ENCODE measurements at regions not wholly inside any gene's neighbourhood (a gene's known extent, or its start where the extent isn't known, plus 50 kb on each side); places are given as distances from the start of the nearest gene placed in this dataset.
"Not testable (repeated sequence)": the region's sequence is repeated elsewhere in the genome, so short reads cannot be mapped to it uniquely, and the experiment has no call there.

DNA sequence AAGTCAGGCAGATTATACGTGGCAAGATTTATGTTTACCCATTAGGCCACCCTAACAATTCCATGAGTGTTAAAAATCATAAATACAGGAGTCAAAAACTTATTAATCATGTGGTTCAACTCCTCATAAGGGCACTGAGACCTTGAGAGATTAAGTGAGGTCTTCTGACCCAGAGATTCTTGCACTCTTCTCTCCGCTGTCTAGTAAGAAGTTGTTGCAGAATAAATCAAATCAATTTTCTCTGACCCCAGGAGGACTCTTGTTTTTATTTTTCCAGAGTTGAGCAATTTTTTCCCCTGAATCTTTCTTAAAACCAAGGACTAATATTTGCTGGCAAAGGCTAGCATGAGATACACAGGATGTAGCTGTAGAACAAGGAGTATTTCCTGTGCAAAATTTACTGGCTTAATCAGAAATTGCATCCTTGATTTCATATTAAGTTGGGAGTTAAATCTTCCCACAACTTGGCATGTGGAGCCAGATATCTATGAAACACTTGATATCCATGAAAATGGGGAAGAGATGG, 90.9 kb upstream of the PTHLH start:
- no peak for DNase-seq

DNA sequence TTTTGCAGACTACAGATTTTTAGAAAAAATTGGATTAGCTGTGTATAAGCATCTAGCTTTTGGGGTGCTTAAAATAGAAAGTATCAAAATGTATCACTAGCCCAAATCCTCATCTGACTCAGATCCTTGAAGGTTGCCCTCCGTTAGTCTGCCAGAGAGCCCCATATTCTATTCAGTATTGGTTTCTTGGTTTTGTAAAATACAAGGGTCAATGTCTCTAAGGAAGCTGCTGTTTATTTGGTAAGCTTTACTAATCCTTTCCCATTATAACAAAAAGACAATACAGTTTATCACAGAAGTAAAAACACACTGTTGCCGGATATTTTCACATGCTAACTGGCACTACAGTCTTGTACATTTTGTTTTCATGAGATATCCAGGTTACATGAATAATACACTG, 92.8 kb upstream of the PTHLH start:
- no peak for DNase-seq

DNA sequence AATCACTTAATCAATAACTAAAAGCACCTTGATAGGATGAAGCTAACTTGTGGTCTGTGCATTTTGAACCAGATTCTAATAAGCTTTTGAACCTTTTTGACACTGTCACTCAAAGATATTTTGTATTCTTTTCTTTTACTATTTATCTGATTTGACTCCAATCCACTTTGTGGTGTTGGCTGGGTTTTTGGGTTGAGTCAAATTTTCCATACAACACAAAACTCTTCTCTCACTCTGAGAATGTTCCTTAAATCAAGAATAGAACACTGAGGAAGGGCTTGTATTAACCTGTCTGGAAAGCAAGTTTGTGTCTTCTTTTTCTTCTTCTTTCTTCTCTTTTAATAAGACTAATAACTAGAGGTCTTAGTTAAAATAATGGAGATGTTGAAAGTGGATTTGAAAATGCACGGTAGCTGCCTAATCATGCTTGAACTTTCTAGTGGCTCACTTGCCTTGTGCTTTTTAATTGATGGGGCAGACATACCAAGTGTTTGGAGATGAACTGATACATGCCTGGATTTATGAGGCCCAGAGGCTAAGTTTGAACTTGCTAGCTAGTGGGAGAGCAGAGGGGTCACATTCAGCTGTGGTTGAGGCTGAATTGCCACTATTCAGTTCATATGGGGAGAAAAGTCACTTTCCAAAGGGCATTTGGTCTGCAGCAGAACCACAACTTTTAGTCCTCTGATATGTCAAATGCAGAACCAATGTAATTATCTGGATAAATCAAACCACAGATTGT, 93.5 kb upstream of the PTHLH start:
- no peak for DNase-seq

DNA sequence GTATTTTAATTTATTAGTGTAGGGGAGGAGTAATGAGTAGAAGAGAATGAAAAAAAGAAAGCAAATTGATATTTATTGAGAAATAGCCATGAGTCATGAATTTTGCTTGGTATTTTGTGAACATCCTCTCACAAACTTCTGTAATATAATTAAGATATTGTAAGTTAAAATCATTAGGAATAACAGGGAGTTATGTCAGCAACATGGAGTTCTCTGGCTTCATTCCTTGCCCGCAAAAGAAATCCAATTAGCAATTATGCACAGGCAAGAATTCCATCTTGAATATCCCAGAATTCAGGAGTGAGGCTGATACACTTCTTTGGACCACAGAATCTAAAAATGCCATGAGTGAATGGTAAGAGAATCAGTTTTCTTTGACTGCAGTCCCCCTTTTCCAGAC, 94.3 kb upstream of the PTHLH start:
- DNase-seq = no peak

DNA sequence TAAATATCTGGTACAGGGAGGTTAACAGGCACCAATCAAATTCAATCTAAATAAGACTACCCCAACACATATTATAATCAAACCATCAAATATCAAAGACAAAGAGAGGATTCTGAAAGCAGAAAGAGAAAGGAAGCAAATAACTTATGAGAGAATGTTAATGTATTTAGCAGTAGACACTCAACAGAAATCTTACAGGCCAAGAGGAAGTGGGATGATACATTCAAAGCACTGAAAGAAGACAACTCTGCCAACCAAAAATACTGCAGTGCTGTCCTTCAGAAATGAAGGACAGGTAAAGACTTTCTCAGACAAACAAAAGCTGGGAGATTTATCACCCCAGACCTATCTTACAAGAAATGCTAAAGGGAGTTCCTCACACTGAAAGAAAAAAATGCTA, 95.9 kb upstream of the PTHLH start:
- DNase-seq = no peak

DNA sequence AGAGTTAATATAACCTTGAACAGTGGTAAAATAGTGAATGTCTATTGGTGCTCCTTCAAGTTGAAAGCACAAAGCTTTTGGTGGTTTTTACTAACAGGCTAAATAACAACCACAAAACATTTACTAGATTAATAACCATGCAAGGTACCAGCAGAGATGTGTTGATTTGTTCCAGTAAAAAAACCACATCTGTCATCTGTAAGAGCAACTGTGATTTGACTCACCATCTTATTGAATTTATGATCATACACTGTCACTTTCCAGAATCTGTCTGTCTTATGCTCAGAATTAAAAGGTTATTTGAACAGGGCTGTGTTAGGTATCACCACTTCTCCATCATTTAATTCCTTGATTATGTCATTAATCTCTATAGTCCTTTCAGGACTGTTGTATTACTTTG, 107.0 kb upstream of the PTHLH start:
- no peak for DNase-seq

DNA sequence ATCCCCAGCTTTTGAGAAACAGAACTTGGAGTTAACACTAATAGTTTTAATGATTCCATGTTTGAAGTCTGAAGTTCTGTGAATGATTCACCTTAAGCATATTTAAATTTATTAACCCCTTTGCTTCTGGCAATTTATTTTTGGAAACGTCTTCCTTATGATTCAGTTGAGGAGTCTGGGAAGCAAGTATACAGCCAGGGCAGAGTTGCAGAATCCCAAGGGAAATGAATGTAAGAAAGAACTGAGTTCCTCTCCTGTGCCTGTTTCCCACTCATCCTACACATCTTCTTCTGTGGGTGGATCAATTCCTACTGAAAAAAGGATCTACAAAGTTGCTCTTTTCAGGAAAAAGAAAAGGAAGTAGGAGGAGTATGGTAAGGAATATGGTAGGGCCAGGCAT, 108.2 kb upstream of the CCDC91 start:
- DNase-seq = no peak

DNA sequence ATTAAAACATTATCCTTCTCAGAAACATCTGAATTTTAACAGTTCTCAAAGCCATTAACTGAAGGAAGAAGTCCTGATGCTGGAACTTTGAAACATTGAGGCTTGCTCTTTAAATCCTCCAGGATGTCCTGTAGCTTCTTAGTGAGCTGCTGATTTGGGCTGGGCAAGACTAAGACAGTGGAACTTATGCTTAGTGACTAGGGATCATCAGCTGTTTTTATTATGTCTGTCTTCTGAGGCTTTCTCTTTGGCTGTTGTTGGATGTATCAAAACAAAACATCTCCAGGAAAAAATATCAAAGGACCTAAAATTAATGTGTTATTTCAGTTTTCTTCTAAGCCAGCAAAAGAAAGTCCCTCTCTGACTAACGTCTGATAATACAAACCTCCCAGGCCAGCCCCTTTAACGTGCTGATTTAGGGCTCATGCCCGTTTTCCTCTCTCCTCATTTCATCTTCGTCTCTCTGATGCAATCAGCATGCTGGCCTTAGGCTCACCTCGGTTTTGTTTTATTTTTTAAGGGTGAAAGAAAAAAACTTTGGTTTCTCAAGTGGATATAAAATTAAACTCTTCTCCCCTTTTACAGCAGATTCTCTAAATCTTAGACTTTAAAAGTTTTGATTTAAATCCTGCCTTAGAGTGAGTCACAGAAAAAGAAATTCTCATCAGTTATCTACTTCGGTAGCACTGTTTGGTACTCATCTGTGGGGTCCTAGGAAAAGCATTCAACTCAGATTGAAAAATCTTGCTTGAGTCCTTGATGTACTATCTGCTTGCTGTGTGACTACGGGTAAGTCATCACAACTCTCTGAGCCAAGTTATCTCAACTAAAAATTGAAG, 106.2 kb upstream of the CCDC91 start:
- no peak for DNase-seq

DNA sequence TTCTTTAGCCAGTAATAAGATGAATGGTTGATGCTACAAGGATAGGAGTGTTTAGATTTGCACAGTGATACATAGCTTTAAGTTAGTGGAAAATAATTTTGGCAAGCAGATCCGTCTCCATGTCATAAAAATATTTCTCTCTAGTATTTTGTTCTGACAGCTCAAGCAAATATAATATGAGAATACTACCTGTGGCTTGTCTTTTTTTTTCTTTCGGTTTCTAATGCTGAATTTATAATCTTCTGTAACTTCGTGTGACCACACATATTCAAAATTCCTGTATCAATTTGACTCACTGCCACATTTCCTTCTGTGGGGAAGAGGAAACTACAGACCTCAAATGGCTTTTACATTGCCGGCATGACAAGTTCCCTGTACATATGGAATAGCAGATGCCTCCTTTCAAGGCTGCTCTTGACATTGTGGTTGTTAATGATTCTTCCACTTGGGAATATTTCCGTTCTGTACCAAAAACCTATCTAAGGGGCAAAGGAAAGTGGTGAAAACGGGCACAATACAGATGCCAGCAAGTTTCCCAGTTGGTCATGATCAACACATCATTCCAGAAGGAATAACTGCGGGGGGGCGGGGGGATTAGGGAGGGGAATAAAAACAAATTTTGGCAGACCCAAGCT, 103.6 kb upstream of the CCDC91 start:
- no peak for DNase-seq

DNA sequence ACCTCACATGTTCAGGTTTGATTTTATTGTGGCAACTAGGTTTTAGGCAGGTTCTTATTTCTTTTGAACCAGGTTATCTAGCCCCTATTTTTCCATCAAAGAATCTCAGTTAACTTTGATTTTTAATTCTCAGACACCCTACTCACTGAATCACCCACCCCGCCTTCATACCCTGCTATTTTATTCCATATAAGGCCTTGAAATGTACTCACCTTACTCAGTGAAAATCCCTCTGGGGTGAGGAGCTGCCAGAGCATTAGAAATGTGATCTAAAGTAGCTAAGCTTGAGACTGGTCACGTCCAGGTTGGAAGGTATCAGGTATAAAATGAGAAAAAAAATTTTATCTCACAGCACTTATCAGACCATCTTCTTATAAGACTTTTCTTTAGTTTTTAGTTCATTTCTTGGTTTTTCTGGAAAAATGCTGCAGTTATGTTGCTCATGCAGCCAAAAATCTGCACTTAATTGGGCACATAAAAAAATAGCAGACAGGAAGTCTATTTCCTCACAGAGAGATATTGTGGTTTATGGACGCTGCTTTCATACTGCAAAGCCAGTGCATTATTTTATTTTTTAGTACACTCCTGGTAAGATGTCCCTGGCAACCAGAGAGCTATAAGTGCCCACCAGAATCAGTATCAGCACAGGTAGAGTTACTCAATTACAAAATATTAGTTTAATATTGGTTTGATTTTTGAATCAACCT, 101.5 kb upstream of the CCDC91 start:
- no peak for DNase-seq

DNA sequence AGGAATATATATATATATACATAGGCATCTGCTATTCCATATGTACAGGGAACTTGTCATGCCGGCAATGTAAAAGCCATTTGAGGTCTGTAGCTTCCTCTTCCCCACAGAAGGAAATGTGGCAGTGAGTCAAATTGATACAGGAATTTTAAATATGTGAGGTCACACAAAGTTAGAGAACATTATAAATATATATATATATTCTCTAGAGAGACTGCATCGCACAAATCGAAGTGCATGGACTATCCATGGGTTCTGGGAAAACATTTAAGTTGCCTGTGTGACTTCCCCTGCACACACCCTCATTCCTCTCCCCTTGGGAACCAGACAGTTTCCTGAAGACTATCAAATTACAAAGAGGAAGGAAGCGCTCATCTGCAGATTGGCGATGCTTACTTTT, 100.9 kb upstream of the CCDC91 start:
- DNase-seq = peak; percentile 23

DNA sequence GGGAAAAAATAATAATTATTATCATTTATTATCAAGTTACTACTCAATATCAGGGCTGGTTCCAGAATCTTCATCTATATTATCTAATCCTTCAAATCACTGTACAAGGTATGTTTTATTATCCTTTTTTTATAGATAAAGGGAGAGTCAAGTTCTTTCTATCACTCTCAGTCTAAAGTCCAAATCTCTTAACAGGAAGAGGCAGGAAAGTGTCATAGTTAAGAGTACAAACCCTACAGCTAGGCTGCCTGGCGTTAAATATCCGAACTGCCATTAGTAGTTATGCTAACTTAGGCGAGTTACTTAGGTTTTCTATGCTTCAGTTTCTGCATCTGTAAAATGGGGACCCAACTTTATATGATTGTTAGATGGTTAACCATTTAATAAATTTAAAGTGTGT, 99.4 kb upstream of the CCDC91 start:
- DNase-seq = no peak

DNA sequence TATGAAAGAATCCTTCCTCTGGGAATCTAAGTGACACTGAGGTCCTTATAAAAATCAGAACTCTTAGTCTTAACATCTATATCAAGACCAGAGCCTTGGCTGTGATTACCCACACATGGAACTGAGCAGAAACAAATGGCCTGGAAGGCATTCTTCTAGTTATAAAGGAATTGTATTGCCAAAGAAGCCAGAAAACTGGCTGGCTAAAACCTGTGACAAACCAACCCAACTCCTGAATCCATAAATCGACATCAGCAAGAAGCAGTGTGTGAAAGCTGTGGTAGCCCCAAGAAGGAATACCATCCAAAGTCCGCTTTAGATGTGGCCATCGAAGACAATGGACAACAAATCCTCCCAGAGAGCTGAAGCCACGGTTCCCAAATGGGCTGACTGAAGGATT, 97.9 kb upstream of the CCDC91 start:
- no peak for DNase-seq

DNA sequence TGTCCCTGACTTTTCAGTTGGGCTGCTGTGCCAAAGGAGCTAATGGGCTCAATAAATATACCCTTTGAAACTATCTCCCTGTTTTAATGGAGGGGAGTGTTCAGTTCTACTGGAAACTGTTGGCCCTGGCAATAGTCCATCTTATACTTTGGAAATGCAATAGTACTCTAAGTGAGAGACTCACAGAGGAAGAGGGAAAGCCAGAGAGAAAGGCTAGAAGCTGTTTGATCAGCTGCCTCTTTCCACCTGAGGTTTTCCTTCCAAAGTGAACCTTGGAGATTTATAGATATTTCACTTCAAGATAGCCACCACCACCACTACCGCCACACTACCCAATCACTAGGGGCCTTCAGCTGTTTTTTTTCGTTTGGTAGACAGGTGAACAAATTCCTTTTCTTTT, 93.6 kb upstream of the CCDC91 start:
- no peak for DNase-seq

DNA sequence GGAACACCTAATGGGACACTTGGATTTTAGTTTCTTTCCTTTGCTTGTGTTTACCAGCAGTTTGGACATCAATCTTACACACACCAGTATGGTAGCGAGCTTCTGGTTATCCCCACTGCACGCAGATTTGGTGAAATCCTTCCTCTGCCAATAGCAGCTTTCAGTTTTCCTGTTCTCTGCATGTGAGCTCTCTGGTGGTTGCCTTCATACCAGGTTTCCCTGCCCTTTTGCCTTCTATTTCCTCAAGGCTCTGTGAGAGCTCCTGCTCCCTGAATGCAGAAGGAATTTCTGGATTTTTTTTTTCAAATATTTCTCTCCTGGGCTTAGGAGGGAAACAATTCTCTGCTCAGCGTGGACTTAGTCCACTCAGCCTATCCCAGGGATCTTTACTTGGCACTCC, 93.0 kb upstream of the CCDC91 start:
- DNase-seq = no peak

DNA sequence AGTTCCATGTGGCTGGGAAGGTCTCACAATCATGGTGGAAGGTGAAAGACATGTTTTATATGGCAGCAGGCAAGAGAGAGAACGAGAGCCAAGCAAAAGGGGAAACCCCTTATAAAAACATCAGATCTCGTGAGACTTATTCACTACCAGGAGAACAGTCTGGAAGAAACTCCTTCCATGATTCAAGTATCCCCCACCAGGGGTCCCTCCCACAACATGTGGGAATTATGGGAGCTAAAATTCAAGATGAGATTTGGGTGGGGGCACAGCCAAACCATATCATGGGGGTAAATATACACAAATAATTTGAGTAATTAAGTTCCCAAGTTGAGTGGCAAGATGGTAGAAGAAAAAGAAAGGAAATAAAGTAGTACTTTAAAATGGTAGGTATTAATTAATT, 91.0 kb upstream of the CCDC91 start:
- DNase-seq = not testable (repeated sequence)

DNA sequence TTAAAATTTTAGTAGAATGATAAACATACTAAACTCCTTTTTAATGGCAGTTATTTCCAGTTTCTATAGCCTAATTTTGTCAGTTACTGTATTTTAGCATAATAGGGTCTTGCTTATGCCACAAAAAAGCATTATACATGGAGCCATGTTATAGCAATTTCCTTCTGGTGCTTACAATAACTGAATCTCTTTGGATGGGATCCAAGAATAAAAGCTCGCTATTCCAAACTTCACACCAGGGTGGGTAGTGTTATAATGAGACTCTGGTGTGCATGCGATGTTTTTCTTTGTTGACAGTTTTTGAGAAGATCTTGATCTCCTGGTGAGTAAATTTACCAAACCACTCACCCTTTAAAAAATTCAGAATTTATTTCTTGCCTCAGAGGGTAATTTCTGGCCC, 90.4 kb upstream of the CCDC91 start:
- DNase-seq = no peak

DNA sequence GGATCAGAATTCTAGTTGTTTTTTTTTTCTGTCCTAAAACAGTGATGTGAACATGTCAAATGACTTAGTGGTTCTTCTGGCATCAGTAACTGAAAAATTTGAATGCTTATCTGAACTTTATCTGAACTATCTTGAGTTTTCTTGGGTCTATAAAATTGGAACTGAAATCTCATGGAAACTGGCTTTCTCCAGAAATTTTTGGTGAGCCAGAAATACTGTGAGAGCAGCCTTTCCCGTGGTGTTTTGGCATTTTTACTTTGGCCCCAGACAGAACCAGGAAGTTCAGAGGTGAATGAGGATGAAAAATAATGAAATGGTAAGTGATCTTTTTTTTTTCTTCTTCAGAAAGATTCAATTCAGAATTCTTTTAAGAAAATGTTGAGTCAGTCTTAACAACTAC, 89.5 kb upstream of the CCDC91 start:
- no peak for DNase-seq

DNA sequence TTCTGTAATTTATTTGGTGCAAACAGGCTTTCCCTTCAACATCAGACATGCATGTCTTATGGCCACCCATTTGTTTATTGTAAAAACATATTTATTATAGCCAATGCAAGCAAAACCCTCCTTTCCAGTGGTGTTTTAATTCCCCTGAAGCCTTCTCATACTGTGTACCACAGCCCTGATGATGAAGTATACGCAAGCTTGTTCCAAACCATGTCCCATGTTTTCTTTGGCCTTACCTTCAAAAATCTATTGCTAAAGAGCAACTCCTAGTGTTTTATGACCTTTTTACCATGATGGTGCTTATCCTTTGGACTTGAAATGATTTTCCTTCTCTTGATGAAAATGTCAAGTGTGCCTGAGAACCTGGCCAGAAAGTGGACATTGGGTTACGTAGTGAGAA, 85.9 kb upstream of the CCDC91 start:
- no peak for DNase-seq

DNA sequence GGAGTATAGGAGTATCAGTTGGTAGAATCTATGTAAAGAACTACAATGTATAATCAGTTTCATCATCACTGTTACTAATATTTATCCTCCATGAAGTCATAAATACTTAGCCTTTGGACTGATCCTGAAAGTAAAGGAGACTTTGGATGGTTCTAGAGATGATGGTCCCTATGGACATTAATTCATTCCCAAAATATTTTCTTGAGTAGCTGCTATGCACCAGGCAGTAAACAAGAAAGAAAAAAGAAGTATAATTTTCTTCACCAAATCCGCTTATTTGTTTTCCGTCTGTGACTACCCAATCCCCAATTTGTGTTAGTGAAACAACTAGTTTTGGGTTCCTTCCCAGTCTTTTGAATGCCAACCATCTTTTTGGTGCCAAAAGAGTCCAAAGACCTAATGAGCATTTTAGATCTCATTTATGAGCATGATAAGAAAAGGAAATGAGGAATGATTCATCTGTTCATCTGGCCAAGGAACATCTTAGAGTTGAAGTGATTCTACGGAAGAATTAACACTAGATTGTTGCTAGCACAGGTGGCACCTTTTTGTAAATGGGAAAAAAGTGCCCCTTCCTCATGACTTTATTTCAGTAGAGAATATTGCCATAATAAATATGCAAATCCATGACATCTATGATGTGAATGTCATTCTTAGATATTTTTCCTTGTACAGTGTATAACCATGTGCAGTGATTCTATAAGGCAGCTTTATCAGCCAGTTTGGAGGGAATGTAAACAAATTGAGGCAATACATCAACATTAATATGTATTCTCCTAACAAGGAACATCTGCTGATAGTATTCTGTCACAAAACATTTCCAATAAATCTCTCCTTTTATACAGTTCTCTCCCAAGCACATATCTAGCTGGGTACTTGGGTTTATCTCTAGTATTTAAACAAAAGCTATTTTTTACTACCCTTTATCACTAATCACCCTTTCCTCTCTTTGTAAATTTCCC, 85.1 kb upstream of the CCDC91 start:
- no peak for DNase-seq

DNA sequence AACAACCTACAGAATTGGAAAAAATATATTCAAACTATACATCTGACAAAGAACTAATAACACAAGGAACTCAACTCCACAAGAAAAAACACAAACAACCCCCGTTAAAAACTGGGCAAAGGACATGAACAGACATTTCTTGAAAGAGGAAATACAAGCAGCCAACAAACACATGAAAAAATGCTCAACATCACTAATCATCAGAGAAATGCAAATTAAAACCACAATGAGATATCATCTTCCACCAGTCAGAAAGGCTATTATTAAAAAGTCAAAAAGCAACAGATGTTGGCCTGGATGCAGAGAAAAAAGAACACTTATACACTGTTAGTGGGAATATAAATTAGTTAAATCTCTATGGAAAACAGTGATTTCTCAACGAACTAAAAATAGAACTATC, 82.6 kb upstream of the CCDC91 start:
- DNase-seq = no peak

DNA sequence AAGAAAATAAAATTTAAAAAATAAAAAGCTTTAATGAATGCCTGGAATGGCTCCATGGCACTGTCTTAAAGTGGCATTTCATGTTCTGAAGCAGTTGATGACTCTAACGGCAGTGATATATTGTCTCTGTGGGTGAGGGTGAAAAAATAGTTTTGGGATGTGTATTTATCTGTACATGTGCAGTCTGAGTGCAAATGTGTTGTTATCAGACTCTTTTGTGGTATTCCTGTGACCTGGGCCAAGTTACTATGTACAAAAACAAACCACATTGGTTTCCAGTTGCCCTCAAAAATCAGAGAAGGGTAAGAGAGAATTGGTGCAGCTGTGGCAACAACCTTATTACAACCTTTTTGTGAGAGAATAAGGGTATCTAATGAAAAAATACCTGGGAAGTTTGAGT, 81.7 kb upstream of the CCDC91 start:
- DNase-seq = no peak
